A673 (cell line): ENCODE measurements at regions not wholly inside any gene's neighbourhood (a gene's known extent, or its start where the extent isn't known, plus 50 kb on each side); places are given as distances from the start of the nearest gene placed in this dataset.

Source experiments
- BruUV-seq: library from RNA; stranded (reverse); fragments of 400-500 nt; replicated peaks from 2 replicates; lab custom pipeline; 2021; lab: Mats Ljungman, UMichigan
- CTCF ChIA-PET: fragments of 300-600 bp; sonication (Branson Sonifier 250); formaldehyde crosslinking; loops from one replicate; lab custom pipeline; 2022; ENCODE audit warnings: antibody characterized with exemption; lab: Charles Lee
- POLR2A ChIA-PET: fragments of 300-600 bp; sonication (Branson Sonifier 250); formaldehyde crosslinking; loops from one replicate; lab custom pipeline; 2022; ENCODE audit warnings: antibody characterized with exemption; ENCODE audit not compliant: low non-redundant PET; lab: Charles Lee
- DNase-seq: peaks from one replicate; pipeline ENCODE4 v3.0.0-alpha.2; 2015; ENCODE audit warnings: low spot score
- H3K27ac ChIP-seq: fragments of 200-600 bp; sonication (generic); 2 replicates; pipeline ENCODE4 v1.5.1; 2016; ENCODE audit warnings: mixed run types, low read depth, mild to moderate bottlenecking, mixed read lengths, antibody characterized with exemption, low read length; ENCODE audit not compliant: poor library complexity, severe bottlenecking
- H3K27me3 ChIP-seq: fragments of 200-600 bp; sonication (generic); replicated peaks from 2 replicates; pipeline ENCODE4 v1.6.1; 2017; ENCODE audit warnings: mixed run types, low read depth, mild to moderate bottlenecking, mixed read lengths, antibody characterized with exemption, low read length; ENCODE audit not compliant: insufficient read depth, poor library complexity
- H3K36me3 ChIP-seq: fragments of 200-600 bp; sonication (generic); 2 replicates; pipeline ENCODE4 v1.6.1; 2016; ENCODE audit warnings: mixed run types, mild to moderate bottlenecking, mixed read lengths, antibody characterized with exemption, low read length; ENCODE audit not compliant: insufficient read depth, poor library complexity, severe bottlenecking
- H3K4me1 ChIP-seq: fragments of 200-600 bp; sonication (generic); 2 replicates; pipeline ENCODE4 v1.6.1; 2017; ENCODE audit warnings: mixed run types, mild to moderate bottlenecking, mixed read lengths, antibody characterized with exemption, low read length; ENCODE audit not compliant: insufficient read depth, poor library complexity, severe bottlenecking
- H3K4me3 ChIP-seq: fragments of 200-600 bp; sonication (generic); 2 replicates; pipeline ENCODE4 v1.5.1; 2016; ENCODE audit warnings: low read depth, mixed run types, mild to moderate bottlenecking, mixed read lengths, low read length; ENCODE audit not compliant: poor library complexity, severe bottlenecking
- H3K9me3 ChIP-seq: fragments of 200-600 bp; sonication (generic); 2 replicates; pipeline ENCODE4 v1.6.1; 2016; ENCODE audit warnings: mixed run types, low read depth, mild to moderate bottlenecking, mixed read lengths, antibody characterized with exemption, low read length; ENCODE audit not compliant: poor library complexity, severe bottlenecking
- EZH2 ChIP-seq: fragments of 200-600 bp; sonication (generic); IDR thresholded peaks from 2 replicates; pipeline ENCODE4 v1.6.1; 2017; ENCODE audit warnings: borderline replicate concordance, low read depth, mild to moderate bottlenecking, mixed read lengths, antibody characterized with exemption, low read length; ENCODE audit not compliant: poor library complexity, severe bottlenecking
- intact Hi-C: fragments of 100-400 bp; cut with micrococcal nuclease; formaldehyde crosslinking; loops from one replicate; pipeline ENCODE4 v1.10.0; 2022; ENCODE audit not compliant: unreplicated experiment
- TF ChIP-seq, protein P1 (sequence below): fragments of 300-800, 200-600 bp; sonication (generic); conservative IDR thresholded peaks from 2 replicates; pipeline ENCODE4 v1.5.1; 2017; ENCODE audit warnings: low read depth, mild to moderate bottlenecking, antibody characterized with exemption, low read length, moderate library complexity, mixed read lengths

GRCh38 chr20:51249781-51250180 is 226.9 kb upstream of the KCNG1 start:
- no peak overlapping the region for H3K27ac ChIP-seq
- ChIA-PET CTCF (no interaction called here), POLR2A (no interaction called here)
- DNase-seq: no peak
- H3K27me3 ChIP-seq: peaks cover 12% of the 10 kb centered on the region
- H3K4me1 ChIP-seq: no peaks in the 10 kb centered on the region
- H3K9me3 ChIP-seq: no peaks in the 10 kb centered on the region
- intact Hi-C loops: no loop called here
- H3K4me3 ChIP-seq: no peak overlapping the region
- H3K36me3 ChIP-seq: no peaks in the 10 kb centered on the region
- BruUV-seq: no TSS peak
- TF ChIP-seq EZH2: no peak
- TF ChIP-seq, protein P1, sequence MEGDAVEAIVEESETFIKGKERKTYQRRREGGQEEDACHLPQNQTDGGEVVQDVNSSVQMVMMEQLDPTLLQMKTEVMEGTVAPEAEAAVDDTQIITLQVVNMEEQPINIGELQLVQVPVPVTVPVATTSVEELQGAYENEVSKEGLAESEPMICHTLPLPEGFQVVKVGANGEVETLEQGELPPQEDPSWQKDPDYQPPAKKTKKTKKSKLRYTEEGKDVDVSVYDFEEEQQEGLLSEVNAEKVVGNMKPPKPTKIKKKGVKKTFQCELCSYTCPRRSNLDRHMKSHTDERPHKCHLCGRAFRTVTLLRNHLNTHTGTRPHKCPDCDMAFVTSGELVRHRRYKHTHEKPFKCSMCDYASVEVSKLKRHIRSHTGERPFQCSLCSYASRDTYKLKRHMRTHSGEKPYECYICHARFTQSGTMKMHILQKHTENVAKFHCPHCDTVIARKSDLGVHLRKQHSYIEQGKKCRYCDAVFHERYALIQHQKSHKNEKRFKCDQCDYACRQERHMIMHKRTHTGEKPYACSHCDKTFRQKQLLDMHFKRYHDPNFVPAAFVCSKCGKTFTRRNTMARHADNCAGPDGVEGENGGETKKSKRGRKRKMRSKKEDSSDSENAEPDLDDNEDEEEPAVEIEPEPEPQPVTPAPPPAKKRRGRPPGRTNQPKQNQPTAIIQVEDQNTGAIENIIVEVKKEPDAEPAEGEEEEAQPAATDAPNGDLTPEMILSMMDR: no peak

- POLR2A ChIA-PET: no interaction called here
- H3K4me1 ChIP-seq: no peaks in the 10 kb centered on the region
- intact Hi-C loops: no loop called here
- no peak overlapping the region for H3K4me3 ChIP-seq
- no TSS peak for BruUV-seq
- CTCF ChIA-PET: no interaction called here
- TF ChIP-seq, protein P1: no peak
- no peak for TF ChIP-seq EZH2
- H3K27me3 ChIP-seq: peaks cover 12% of the 10 kb centered on the region
- H3K36me3 ChIP-seq: no peaks in the 10 kb centered on the region
- no peaks in the 10 kb centered on the region for H3K9me3 ChIP-seq
- no peak for DNase-seq
- H3K27ac ChIP-seq: no peak overlapping the region
These were observed 226.3 kb upstream of the KCNG1 start for GRCh38 chr20:51249215-51249614.

DNA sequence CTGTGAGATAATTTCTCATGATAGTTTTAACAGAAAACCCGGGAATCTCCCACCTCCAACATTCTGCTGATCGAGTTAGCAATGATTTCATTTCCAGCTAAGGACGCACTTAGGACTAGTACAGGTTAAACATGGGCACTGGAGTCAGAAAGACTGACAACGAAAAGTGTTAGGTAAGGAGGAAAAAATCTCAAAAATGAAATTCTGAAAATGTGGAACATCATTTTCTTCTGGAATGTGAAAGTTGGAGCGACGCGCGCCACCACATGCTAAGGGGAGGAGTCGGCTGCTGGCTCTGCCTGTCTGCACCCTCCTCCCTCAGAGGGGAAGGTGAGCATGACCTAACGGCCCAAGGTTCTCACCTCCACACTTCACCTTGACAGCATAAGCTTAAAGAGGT is 221.6 kb upstream of the KCNG1 start:
- no peak for TF ChIP-seq EZH2
- TF ChIP-seq, protein P1: no peak
- ChIA-PET POLR2A (no interaction called here), CTCF (no interaction called here)
- H3K36me3 ChIP-seq: no peaks in the 10 kb centered on the region
- no TSS peak for BruUV-seq
- H3K4me3 ChIP-seq: no peak overlapping the region
- no peak for DNase-seq
- peaks cover 3% of the 10 kb centered on the region for H3K9me3 ChIP-seq
- intact Hi-C loops: no loop called here
- H3K4me1 ChIP-seq: no peaks in the 10 kb centered on the region
- H3K27ac ChIP-seq: no peak overlapping the region
- H3K27me3 ChIP-seq: no peaks in the 10 kb centered on the region
